Epithelial cell of proximal tubule (primary cell): ENCODE measurements at regions not wholly inside any gene's neighbourhood (a gene's known extent, or its start where the extent isn't known, plus 50 kb on each side); places are given as distances from the start of the nearest gene placed in this dataset.

ENCODE experiments used
- DNase-seq: peaks from one replicate; pipeline ENCODE4 v3.0.0-alpha.2; 2011; ENCODE audit warnings: low read depth
- H3K4me3 ChIP-seq: 2 replicates; pipeline ENCODE4 v1.5.1; 2011; ENCODE audit warnings: low read depth, mild to moderate bottlenecking, low read length
- TF ChIP-seq, protein P1 (sequence below): conservative IDR thresholded peaks from 2 replicates; pipeline ENCODE4 v1.5.1; 2012; ENCODE audit warnings: low read depth, mild to moderate bottlenecking, low read length

DNA sequence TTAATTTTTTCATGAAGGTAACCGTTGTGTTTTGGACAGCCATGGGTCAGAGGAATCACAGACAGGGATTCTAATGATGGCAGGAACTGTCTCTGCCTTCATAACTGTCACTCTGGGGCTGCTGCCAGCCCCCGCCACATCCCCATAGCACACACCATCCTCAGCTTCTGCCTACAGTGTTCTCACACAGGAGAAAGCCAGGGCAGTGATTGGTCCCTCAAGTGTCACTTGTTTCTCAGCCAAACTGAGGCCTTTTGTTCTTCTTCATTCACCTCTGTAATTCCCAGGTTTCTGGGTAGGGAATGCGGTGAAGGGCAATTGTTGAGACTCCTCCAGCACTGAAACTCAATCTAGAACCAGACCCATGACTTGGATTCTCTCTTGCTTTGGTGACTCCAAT is 65.4 kb upstream of the C3orf80 start:
- TF ChIP-seq, protein P1, sequence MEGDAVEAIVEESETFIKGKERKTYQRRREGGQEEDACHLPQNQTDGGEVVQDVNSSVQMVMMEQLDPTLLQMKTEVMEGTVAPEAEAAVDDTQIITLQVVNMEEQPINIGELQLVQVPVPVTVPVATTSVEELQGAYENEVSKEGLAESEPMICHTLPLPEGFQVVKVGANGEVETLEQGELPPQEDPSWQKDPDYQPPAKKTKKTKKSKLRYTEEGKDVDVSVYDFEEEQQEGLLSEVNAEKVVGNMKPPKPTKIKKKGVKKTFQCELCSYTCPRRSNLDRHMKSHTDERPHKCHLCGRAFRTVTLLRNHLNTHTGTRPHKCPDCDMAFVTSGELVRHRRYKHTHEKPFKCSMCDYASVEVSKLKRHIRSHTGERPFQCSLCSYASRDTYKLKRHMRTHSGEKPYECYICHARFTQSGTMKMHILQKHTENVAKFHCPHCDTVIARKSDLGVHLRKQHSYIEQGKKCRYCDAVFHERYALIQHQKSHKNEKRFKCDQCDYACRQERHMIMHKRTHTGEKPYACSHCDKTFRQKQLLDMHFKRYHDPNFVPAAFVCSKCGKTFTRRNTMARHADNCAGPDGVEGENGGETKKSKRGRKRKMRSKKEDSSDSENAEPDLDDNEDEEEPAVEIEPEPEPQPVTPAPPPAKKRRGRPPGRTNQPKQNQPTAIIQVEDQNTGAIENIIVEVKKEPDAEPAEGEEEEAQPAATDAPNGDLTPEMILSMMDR: no peak
- DNase-seq: no peak

DNA sequence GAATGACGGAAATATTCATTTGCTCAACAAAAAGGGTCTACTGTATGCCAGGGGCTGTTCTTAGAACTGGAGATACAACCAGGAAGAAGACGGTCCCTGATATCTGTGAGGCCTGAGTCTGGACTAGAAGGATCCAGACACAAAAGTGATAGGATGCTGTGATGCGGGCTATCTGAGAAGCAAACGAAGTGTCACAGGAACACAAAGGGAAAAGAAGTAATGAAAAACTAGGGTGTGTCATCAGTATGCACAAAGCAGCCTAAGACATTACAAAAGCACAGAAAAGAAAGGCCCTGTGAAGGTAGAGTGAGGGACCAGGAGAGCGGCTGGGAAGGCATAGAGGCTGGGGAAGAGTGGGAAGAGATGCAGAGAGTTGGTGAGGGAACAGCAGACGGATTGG is 63.3 kb upstream of the C3orf80 start:
- no peak overlapping the region for H3K4me3 ChIP-seq
- DNase-seq: no peak
- TF ChIP-seq, protein P1: no peak

More for the DNA sequence above, 65.4 kb upstream of the C3orf80 start:
- no peak overlapping the region for H3K4me3 ChIP-seq

DNA sequence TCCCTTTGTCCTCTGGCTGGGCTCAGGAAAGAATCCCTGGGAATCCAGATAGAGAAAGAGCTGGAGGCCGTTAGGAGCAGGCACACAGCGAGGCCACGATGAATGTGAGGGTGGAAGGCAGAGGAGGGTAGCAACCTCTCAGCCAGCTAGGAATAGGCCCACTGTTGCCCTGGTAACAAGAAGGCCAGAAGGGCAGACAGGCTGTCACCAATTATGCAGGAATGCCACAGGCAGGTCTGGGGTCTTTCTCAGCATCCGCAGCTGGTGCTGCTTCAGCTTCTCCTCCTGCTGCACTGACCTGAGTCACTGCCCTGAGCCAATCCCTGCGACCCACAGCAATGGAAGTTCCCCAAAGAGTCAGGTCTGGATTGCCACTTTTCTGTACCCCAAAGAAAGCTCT is 62.8 kb upstream of the C3orf80 start:
- DNase-seq: no peak
- TF ChIP-seq, protein P1: no peak

DNA sequence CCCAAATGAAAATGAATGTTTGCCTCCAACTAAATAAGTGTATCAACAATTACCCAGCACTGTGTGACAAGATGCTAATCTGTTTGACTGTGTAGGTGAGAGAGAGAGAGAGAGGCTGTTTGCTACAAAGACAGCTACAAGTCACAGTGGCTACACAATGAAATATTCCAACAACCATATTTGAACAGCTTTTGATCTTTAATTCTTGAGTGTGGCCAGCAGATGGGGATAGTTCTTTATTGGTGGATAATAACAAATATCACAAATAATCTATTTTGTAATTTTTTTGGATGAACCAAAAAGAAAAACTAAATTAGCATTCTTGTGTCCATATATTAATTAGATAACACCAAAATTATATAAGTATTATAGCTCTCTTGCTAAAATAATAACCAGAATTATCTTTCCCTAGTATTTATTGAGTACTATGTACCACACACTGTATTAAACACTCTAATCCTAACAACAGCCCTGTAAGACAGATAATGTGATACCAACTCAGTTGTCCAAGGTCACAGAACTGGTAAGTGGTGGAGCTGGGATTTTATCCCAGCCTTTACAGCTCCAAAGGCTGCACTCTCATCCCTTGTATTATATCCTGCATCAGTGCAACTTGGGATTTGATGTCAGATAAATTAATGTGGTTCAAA is 61.9 kb upstream of the C3orf80 start:
- TF ChIP-seq, protein P1: peak; percentile 49
- no peak for DNase-seq
- no peak overlapping the region for H3K4me3 ChIP-seq

More for the DNA sequence above, 62.8 kb upstream of the C3orf80 start:
- no peak overlapping the region for H3K4me3 ChIP-seq

DNA sequence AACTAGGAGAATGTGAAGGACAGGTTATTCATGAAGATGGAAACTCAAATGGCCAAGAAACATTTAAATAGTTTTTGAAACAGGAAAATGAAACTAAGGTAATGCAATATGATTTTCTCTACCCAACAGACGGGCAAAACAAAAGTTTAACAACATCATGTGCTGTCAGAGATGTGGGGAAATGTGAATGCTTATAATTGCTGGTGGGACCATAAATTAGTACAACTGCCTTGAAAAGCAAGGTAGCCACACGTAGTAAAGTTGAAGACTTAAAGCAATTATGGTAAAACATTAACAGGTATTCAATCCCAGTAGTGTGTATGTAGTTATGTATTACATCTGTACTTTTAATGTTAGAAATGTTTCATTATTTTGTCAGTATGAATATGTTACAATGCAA is 57.0 kb upstream of the C3orf80 start:
- TF ChIP-seq, protein P1: no peak
- no peak overlapping the region for H3K4me3 ChIP-seq
- DNase-seq: no peak

DNA sequence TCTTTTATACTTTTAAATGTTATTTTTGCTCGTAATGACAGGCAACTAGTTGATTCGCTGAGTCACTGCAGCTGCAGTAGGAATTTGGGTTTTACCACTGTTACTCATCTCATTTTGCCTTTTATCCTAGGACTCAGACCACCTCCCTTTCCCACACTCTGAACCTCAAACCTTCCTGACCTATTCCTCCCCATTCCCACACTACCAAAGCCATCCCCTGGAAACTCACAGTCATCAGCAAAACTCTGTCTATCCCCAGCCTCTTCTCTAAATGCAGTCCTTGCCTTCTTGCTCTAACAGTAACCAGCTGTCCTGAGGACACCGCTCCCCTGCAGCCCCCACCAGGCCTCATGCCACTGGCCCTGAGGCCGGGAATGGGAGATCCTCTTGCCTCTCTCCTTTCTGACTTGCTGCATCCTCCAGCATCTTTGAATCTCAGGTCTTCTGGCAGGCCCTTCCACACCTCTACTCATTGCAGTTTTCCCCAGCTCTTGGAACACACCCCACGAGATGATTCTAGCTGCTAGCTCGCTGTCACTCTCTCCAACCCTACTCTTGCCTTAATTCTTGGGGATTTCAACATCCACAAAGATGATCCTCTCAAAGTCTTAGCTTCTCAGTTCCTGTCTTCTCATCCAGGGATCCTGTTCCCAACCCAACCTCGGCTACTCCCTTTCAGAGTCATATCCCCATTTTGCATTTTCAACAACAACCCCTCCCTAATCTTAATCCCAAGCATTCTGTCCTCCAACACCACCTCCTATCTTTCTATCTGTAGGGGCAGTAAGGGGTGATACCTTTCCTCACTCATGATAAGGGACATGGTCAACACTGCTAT is 55.9 kb upstream of the C3orf80 start:
- H3K4me3 ChIP-seq: no peak overlapping the region
- peak; percentile 31 for DNase-seq
- TF ChIP-seq, protein P1: no peak
